Mesenteric fat pad (tissue), 1 donor: ENCODE measurements at regions not wholly inside any gene's neighbourhood (a gene's known extent, or its start where the extent isn't known, plus 50 kb on each side); places are given as distances from the start of the nearest gene placed in this dataset.

Source experiments
- DNase-seq: peaks from one replicate; pipeline ENCODE4 v3.0.0-alpha.2; 2020; ENCODE audit warnings: low spot score
- donor health status: DM: yes; HTN: yes; CAD: no.

DNA sequence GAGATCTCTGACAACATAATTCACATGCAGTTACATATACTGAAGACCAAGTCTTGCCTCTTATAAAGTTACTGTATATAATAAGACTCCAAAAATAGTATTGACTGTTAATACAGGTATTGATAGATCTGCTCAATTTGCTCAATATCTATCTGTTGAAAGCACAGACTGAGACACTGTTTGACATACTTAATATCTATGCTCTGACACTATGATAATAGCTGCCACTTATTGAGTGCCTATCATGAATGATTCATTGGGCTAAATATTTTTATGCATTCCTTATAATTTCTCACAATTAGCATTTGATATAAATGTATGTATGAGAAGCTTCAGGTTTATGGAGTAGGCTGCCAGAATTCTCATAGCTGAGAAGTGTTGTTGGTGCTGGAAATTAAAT lies 1600.9 kb upstream of the IGFBP7 start:
- DNase-seq = no peak

DNA sequence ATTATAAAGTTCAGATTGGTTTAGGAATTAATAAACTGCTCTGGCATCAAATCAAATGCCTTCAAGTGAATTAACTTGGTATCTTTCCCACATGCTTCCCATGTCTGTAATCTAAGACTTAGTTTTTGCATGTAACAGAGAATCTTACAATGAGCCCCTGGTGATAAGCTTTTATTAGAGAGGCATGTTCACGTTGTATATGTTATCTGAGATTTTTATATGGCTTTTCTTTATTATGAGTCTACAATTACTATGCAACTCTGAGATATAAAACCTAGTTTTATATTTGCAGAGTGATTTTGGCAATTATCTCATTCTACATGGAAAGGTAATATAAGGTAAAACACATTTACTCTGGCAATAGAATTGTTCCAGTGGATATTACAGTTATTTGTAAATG lies 1578.4 kb upstream of the IGFBP7 start:
- DNase-seq = no peak

DNA sequence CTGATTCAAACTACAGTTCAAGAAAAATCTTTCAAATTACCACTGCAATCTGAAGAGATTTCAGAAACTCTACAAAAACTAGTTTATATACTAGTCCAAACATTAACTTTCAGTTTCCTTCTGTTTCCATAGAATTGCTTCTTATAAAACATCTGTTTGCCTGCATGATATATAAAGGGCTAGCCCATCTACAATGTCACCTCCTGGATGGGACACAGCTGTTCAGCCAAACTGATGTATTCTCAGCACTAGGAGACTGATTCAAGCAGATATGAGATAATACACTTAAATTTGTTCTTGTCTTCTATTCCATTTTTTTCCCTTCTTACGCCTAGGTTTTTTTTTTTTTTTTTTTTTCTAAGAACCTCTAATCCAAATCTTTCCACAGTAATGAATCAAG lies 1569.7 kb upstream of the IGFBP7 start:
- DNase-seq = no peak

DNA sequence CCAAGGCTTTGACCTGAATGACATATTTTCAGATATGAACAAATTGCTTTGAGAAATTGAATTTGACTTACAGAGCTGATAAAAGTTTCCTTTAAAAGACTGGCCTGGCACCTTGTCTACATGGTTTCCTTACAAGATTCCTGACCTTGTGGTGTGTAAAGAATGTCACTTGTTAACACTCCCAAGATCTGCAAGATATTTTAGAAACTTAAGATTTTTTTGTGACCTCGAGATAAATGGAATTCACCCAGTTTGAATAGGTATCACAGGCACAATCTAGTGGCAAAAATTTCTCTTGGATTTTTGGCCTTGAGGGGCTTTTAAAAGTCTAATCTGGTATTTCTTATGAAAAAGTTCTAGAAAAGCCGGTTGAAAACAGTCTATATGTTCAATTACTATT lies 1568.9 kb upstream of the IGFBP7 start:
- no peak for DNase-seq

DNA sequence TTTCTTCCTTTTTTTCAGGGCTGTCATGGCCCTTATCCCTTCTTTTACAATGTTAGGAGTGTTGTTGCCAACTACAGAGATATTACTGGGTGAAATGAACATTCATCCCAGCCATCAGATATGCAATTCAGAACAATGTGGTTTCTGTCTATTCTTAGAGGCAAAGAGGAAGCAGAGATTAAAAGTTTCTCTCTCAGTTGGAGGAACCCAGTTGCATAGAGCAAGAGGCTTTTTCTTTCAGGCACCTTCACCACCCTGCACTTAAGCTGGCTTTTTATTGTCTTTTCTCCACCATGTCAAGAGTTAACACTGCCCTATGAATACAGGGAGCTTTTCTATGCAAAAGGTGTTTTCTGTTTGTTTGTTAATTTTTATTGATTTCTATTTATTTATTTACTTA lies 1559.6 kb upstream of the IGFBP7 start:
- DNase-seq = no peak

DNA sequence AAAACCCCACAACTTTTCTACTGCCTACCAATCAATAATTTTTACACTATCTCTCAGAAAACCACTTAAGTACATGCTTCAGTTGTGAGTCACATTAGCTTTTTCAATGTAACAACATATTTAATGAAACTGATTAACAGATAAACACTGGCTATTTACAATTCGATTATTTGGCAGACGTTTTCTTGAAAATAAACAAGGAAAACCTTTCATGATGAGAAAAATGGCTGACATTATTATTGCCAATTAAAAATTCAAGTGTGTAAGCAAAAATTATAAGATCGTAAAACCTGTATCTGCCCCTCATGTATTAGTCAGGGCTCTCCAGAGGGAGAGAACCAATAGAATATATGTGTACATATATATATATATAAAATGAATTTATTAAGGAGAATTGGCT lies 1555.5 kb upstream of the IGFBP7 start:
- no peak for DNase-seq

DNA sequence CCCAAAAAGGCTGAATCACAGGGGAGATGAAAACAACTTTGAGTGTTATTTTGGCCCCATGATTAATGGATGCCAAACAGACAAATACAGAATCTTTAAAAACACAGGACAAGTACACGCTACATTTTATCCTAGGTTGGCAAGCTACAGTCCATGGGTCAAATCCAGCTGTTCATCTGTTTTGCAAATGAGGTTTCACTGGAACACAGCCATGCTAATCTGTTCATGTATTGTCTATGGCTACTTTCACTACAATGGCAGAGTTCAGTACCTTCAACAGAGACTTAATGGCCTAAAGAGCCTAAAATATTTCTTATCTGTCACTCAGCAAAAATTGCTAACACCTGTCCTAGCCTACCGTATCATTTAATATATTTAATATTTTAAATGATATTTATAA lies 1548.5 kb upstream of the IGFBP7 start:
- no peak for DNase-seq

DNA sequence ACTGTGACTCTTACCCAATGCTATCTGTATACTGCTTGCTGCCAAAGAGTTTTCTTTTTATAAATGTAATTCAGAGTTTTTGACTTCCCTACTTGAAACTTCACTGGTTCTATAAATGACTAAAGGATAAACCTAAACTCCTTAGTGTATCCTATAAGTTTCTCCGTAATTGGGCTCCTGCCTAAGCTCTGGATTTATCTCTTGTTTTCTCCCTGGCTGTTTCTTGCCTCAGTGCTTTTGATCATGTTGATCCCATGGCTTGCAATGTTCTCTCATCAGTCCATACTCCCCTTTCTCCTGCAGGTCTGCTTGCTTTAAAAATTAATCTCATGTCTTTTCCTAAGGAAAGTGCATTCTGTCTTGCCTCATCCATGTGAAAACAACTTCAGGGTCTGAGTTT lies 1543.1 kb upstream of the IGFBP7 start:
- DNase-seq = no peak

DNA sequence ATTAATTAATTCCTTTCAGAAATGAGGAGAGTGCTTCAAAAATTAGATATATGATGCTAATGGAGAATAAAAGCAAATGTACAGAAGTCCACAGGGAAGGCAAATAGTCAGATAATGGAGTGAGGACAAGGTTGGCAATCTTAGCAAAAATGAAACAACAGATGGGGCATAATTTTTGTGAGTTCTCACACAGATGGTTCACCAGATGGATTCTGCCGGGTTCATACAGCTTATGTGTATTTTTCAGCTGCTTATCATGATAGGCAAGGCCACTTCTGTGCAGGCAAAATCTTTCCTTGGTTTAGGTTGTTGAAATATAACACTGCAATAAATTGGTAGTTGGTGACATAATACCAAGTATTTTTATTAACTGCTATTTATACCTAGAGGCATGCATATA lies 1539.0 kb upstream of the IGFBP7 start:
- no peak for DNase-seq

DNA sequence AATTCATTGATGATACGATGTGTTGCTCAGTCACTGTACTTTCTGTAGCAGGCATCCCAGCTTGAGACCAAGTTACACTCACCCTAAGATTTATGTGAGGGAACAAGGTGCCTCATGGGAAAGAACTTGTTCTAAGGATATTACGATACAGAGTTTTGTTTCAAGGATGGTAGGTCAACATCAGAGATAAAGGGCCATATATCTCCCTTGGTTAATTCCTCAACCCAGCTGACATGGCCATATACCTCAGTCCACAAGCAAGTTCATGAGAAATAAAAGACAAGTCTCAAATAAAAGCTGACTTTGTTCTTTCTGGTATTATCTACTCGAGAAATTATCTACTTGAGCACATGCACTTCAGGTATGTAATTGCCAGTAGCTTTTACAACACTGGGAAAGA lies 1535.9 kb upstream of the IGFBP7 start:
- no peak for DNase-seq

DNA sequence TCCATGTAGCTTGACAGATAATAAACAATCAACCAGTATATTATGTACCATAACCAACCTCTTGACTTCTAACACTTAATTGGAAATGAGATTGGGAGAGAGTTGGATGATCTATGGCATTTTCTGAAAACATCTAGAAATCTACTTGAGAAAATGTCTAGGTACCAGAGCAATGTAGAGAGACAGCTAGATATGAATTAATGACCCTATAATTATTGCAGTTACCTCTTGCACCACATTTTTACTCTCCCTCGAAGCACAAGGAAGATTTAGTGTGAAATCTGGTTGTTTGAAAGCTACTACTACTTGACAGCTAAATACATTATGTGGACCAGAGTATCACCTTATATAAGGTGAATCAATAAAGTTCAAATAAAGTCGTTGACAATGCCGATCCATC lies 1534.4 kb upstream of the IGFBP7 start:
- no peak for DNase-seq

DNA sequence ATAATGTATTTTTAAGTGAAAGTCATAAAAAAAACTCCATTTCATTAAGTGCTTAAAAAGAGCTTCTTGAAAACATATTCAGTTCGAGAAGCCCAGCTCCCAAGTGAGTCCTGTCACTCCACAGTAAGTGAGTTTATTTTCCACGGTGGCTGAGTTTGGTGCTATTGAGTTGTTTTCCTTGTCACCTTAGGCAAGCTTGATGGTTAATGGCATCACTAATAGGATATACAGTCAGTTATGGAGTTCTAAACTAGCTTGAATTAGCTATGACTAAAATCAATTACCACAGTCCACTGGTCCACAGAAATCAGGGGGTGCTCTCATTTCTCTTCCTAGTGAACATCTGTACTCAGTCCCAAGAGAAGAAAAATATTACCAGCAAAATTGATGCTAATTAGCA lies 1526.2 kb upstream of the IGFBP7 start:
- DNase-seq = no peak

DNA sequence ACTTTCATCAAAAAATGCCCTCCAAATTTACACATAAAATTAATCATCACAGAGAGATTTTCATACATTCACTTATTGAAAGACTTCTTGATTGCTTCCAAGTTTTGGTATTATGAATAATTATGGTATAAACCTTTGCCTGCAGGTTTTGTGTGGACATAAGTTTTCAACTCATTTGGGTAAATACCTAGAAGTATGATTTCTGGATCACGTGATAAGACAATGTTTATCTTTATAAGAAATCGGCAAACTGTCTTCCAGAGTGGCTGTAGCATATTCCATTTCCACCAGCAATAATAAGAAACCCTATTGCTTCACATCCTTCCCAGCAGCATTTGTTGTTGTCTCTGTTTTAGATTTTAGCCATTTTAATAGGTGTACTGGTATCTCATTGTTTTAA lies 1507.0 kb upstream of the IGFBP7 start:
- no peak for DNase-seq

DNA sequence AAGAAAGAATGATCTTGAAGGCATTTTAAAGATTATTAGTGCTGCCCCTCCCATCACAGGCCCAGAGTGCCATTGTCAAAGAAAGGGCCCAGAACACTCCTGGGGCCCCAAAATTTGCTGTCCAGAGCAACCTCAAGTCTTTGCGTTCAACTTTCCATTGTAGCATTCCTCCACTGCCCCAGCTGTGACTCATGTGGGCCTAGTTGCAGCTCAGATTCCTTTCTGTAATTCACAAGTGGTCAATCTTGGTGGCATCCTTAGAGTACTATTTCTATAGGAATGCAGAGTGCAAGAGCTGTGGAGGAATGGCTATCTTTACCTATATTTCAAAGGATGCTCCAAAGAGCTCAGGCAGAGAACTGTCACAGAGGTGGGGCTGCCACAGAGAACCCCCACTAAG lies 1500.8 kb upstream of the IGFBP7 start:
- DNase-seq = no peak

DNA sequence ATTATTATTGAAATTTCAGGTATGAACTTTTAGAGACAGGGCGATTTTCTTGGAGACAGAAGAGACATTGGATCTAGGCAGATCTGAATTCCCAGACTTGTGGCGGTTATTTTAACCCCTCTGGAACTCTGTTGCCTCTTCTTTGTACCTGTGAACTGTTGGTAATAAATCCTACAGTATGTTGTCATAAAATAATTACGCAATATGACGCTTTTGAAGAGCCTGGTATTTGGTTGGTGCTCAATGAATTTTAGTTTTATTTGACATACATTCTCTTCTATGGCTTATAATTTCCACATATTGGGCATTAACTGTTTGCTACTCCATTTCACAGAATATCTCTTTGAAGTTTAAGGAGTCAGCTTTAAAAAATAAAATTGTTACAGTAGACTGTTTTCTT lies 1496.1 kb upstream of the IGFBP7 start:
- DNase-seq = no peak

DNA sequence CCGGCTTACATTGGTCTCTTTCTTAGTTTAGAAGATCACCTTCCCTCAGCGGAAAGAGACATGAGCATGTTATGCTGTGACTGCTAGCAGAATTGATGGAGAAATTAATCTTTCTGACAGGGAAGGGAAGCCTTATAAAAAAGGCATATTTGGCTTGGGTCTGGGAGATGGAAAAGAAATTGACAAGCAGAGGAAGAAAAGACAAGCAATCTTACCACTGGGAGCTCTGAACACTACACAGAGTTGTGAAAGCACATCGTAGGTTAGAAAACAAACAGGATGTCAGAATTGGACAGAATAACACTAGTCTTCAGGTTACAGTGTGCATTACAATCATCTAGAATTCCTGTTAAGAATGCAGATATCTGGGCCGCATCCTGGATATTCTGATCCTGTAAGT lies 1493.8 kb upstream of the IGFBP7 start:
- DNase-seq = no peak

DNA sequence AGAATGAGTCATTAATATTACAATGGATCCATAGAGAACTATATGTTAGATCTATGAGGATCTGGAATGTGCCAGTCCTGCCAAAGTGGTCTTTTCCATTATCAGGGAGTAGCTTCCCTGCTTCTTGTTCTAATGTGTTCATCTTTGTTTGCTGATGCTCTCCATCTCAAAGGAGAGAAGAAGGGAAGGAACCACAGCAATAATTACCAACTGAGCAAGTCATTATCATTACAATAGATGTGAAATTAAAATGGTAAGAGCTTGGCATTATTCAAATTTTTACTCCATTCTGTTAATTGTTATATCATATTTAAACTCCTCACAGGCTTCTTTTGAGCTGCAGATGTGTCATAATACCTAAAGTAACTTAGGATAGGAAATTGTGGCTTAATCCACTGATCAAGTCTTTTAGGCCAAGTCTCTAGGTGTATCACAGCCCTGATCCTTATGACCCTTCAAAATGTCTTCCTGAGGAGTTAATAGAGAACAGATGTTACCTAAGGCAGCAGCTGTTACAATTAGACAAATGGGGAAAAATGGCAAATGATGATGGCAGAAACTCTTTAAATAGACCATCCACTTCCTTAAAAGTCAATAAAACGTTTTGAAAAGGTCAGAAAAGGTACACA lies 1492.7 kb upstream of the IGFBP7 start:
- DNase-seq = no peak

DNA sequence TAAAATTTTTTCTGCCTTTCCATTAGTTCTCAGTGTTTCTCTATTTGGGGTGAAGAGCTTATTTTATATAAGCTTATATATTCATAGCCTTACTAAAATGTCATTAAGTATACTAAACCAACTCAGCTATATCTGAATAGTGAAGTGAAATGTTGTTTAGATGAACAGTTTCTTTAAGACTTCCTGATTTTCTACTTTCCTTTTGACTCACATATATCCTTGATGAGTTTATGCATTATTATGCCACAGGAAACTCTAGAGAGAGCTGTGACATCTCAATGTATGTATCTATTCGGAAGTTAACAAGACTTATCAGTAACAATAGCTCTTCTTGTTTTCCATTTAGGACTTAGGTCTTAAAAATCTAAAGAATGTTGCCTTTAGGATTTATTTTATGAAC lies 1491.8 kb upstream of the IGFBP7 start:
- DNase-seq = no peak

DNA sequence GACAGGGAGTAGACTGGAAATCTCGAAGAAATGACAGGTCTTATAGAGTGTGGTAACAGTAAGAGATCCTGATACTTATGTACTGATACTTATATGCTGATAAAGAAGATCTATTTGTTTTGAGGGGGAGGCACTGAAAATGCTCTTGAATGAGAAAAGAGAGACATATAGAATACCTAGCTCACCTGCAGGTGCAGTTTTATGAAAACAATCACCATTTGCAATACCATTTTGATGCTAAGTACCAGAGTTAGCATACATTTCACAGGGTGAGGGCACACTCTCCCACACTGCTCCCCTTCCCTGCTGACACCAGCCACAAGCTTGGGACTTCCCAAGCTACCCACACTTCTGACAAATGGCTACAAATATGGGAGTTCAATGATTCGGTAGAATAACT lies 1490.1 kb upstream of the IGFBP7 start:
- no peak for DNase-seq

DNA sequence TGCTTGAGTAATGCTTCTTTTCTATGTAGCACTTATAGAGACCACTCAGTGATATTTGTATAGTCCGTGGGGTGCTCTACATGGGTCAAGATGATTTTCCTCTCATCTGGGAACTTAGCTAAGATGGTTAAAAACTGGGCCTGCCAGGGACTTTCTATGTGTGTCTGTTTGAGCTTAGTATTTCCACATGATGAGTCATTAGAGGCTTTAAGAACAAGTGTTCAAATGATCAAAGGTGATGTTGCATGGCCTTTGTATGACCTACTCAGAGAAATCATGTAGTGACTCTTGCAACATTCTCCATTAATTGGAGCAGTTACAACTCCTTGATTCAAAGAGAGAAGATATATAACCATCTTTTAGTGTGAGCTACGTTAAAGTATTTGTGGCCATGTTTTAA lies 1480.5 kb upstream of the IGFBP7 start:
- no peak for DNase-seq

DNA sequence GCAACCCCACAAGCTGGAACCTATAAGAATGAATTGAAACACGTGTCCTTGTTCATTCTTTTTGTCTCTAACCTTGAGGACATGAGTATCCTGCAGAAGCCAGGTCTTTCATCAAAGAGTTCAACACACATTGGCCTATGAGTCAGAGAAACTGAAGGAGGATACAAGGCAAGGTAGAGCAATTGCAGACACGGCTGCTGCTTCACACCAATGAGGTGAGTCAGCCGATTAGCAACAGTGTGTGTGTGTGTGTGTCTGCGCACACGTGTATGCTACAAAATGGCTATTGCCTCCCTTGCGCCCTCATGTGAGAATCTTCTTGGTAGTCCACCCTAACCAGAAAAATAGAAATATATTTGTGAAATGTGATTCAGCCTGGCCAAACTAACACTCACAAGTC lies 1477.7 kb upstream of the IGFBP7 start:
- DNase-seq = no peak

DNA sequence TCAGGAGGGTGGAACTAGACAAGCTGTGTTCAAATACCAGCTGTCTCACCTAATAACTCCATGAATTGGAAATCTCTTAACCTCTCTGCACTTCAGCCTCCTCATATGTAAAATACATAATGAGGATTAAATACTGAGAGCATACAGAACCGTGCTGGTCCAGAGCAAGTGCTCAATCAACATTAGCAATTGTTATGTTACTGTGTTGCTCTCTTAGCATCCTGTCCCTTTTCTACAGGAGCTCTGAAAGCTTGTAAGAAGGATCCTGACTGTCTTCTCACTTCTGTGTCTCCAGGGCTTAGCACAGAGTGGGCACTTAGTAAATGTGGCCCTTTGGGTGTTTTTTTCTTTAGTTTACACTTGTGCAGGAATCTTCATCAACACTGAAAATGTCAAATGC lies 1456.1 kb upstream of the IGFBP7 start:
- DNase-seq = no peak

DNA sequence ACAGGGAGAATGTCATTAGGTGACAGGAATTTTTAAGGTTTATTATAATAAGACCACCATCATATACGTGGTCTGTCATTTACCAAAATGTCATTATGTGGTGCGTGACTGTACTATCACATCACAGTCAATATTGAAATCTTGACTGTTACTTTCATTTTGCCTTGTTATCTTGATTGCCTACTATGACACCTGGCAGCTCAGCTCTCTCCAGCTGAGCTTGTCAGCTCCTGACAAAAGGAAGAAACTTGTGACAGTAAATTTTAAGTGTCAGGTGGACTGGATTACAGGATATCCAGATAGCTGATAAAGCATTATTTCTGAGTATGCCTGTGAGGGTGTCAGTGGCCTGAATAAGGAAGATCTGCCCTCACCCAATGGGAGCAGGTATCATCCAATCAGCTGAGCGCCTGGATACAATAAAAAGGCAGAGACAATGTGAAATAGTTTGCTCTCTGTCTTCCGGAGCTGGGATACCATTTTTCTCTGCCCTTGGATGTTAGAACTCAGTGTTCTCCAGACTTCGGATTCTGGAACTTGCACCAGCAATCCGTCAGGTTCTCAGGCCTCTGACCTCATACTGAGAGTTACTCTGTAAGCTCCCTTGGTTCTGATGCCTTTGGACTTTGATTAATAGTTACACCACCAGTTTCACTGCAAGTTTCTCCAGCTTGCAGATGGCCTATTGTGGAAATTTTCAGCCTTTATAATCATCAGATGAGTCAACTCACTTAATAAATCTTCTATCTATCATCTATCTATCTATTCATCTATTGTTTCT lies 1454.7 kb upstream of the IGFBP7 start:
- DNase-seq = no peak
